ENCODE measurements at regions not wholly inside any gene's neighbourhood (a gene's known extent, or its start where the extent isn't known, plus 50 kb on each side); places are given as distances from the start of the nearest gene placed in this dataset.

- in situ Hi-C loops (cut with MboI; ENCODE audit: low pct_unique_long_range_greater_than_20kb, low sequenced_read_pairs, unreplicated experiment) = no loop called here
Observed at GRCh38 chr14:84129007-84129406, 1400.9 kb upstream of the FLRT2 start.

GRCh38 chr14:84129941-84130340 lies 1400.0 kb upstream of the FLRT2 start:
- in situ Hi-C loops (cut with MboI; ENCODE audit: low pct_unique_long_range_greater_than_20kb, low sequenced_read_pairs, unreplicated experiment) = no loop called here
- no peak for DNase-seq (ENCODE audit: low spot score)
- TF ChIP-seq CTCF (IDR thresholded peaks at IDR 0.05; ENCODE audit: extremely low read depth, insufficient read depth, missing control alignments) = no peak

More at GRCh38 chr14:84129007-84129406, 1400.9 kb upstream of the FLRT2 start:
- TF ChIP-seq CTCF (IDR thresholded peaks at IDR 0.05; ENCODE audit: extremely low read depth, insufficient read depth, missing control alignments) = no peak
- no peak for DNase-seq (ENCODE audit: low spot score)

GRCh38 chr14:84131924-84132323 lies 1398.0 kb upstream of the FLRT2 start:
- no peak for TF ChIP-seq CTCF (IDR thresholded peaks at IDR 0.05; ENCODE audit: extremely low read depth, insufficient read depth, missing control alignments)
- DNase-seq (ENCODE audit: low spot score) = no peak
- in situ Hi-C loops (cut with MboI; ENCODE audit: low pct_unique_long_range_greater_than_20kb, low sequenced_read_pairs, unreplicated experiment) = no loop called here

- in situ Hi-C loops (cut with MboI; ENCODE audit: low pct_unique_long_range_greater_than_20kb, low sequenced_read_pairs, unreplicated experiment) = no loop called here
- DNase-seq (ENCODE audit: low spot score) = no peak
- TF ChIP-seq CTCF (IDR thresholded peaks at IDR 0.05; ENCODE audit: extremely low read depth, insufficient read depth, missing control alignments) = no peak
Observed at GRCh38 chr14:84144166-84144565, 1385.8 kb upstream of the FLRT2 start.

GRCh38 chr14:84152452-84152851 lies 1377.5 kb upstream of the FLRT2 start:
- TF ChIP-seq CTCF (IDR thresholded peaks at IDR 0.05; ENCODE audit: extremely low read depth, insufficient read depth, missing control alignments) = no peak
- no peak for DNase-seq (ENCODE audit: low spot score)
- in situ Hi-C loops (cut with MboI; ENCODE audit: low pct_unique_long_range_greater_than_20kb, low sequenced_read_pairs, unreplicated experiment) = no loop called here

- no peak for DNase-seq (ENCODE audit: low spot score)
- in situ Hi-C loops (cut with MboI; ENCODE audit: low pct_unique_long_range_greater_than_20kb, low sequenced_read_pairs, unreplicated experiment) = no loop called here
- no peak for TF ChIP-seq CTCF (IDR thresholded peaks at IDR 0.05; ENCODE audit: extremely low read depth, insufficient read depth, missing control alignments)
Observed at GRCh38 chr14:84162633-84163032, 1367.3 kb upstream of the FLRT2 start.

- DNase-seq (ENCODE audit: low spot score) = no peak
- TF ChIP-seq CTCF (IDR thresholded peaks at IDR 0.05; ENCODE audit: extremely low read depth, insufficient read depth, missing control alignments) = no peak
- in situ Hi-C loops (cut with MboI; ENCODE audit: low pct_unique_long_range_greater_than_20kb, low sequenced_read_pairs, unreplicated experiment) = no loop called here
Observed at GRCh38 chr14:84167026-84167425, 1362.9 kb upstream of the FLRT2 start.
